ENCODE measurements at regions not wholly inside any gene's neighbourhood (a gene's known extent, or its start where the extent isn't known, plus 50 kb on each side); places are given as distances from the start of the nearest gene placed in this dataset.

- intact Hi-C loops (cut with micrococcal nuclease): no loop called here
- POLR2A ChIA-PET: no interaction called here
- Histone ChIP-seq H3K27ac (ENCODE audit: insufficient read depth, low read depth, low read length) (no peak overlapping the region), H4K20me1 (replicated peaks; ENCODE audit: control insufficient read depth, extremely low read depth, insufficient read depth, low read length) (no peaks in the 10 kb centered on the region), H3K4me1 (ENCODE audit: control insufficient read depth, extremely low read depth, insufficient read depth, low read length) (no peaks in the 10 kb centered on the region), H3K79me2 (ENCODE audit: control insufficient read depth, insufficient read depth, low read length) (no peaks in the 10 kb centered on the region), H3K4me2 (ENCODE audit: insufficient read depth, low read length) (no peak overlapping the region), H3K9me1 (replicated peaks; ENCODE audit: control insufficient read depth, extremely low read depth, insufficient read depth, low read length) (no peaks in the 10 kb centered on the region), H3K9ac (replicated peaks; ENCODE audit: extremely low read depth, insufficient read depth, low read length) (no peak overlapping the region), H3K36me3 (ENCODE audit: control insufficient read depth in 2 of 2, extremely low read depth in 1 of 2, insufficient read depth in 2 of 2, low read length in 2 of 2) (no peaks in the 10 kb centered on the region), H3K4me3 (replicated peaks in 1 of 3; ENCODE audit: insufficient read depth in 1 of 3, low read depth in 1 of 3, low read length in 3 of 3) (no peak overlapping the region), H2AFZ (ENCODE audit: low read depth, low read length) (no peak overlapping the region), H3K27me3 (ENCODE audit: control insufficient read depth in 2 of 2, insufficient read depth in 2 of 2, low read length in 2 of 2) (no peaks in the 10 kb centered on the region), H3K9me3 (replicated peaks; ENCODE audit: control insufficient read depth, insufficient read depth, low read length) (no peaks in the 10 kb centered on the region)
- FAIRE-seq: no peak
- CTCF ChIA-PET: no interaction called here
- TF ChIP-seq MYC (IDR thresholded peaks at IDR 0.05; ENCODE audit: low read depth, low read length): no peak
- TF ChIP-seq POLR2A (IDR thresholded peaks at IDR 0.05; ENCODE audit: low read depth, low read length): no peak
- TF ChIP-seq GATA2 (IDR thresholded peaks at IDR 0.05; ENCODE audit: insufficient read depth, insufficient read length, low read depth, low read length): no peak
- TF ChIP-seq CTCF (IDR thresholded peaks at IDR 0.05; ENCODE audit: extremely low read depth in 1 of 2, insufficient read depth in 1 of 2, low read depth in 1 of 2, low read length in 2 of 2): no peak
- TF ChIP-seq FOS (IDR thresholded peaks at IDR 0.05; ENCODE audit: borderline replicate concordance, insufficient read depth, low read length): no peak
- no peak for TF ChIP-seq MAX (IDR thresholded peaks at IDR 0.05; ENCODE audit: insufficient read depth, insufficient read length)
- TF ChIP-seq JUN (IDR thresholded peaks at IDR 0.05; ENCODE audit: borderline replicate concordance, insufficient read depth, insufficient read length, low read depth): no peak
- no peak for TF ChIP-seq EZH2 (IDR thresholded peaks at IDR 0.05; ENCODE audit: borderline replicate concordance, low read depth, low read length, severe bottlenecking)
- no peak for TF ChIP-seq POLR2AphosphoS5 (IDR thresholded peaks at IDR 0.05; ENCODE audit: insufficient read depth, low read depth, low read length)
- dilution Hi-C loops (cut with MboI; ENCODE audit: extremely low pct_ligation_motif_present, low sequenced_read_pairs): no loop called here
- no TSS peak for BruUV-seq (replicated peaks)
- no peak for DNase-seq (ENCODE audit: low read depth, low spot score)
Measured at GRCh38 chr2:121137571-121137970, 147.4 kb downstream of the TFCP2L1 start.
